IMR-90 (cell line): ENCODE measurements at regions not wholly inside any gene's neighbourhood (a gene's known extent, or its start where the extent isn't known, plus 50 kb on each side); places are given as distances from the start of the nearest gene placed in this dataset.

Source experiments
- ATAC-seq: fragments of 200-7000 bp; cut with Tn5 transposase; 2 replicates; pipeline ENCODE4 v1.9.1; 2020; ENCODE audit warnings: low read depth, mild to moderate bottlenecking, moderate library complexity
- BruUV-seq: library from RNA; stranded (reverse); fragments of 400-500 nt; replicated peaks from 2 replicates; lab custom pipeline; 2021; lab: Mats Ljungman, UMichigan
- CTCF ChIA-PET: fragments of 300-600 bp; formaldehyde crosslinking; extraction: SDS; loops from one replicate; lab custom pipeline; 2021; ENCODE audit warnings: antibody characterized with exemption; lab: Yijun Ruan, JAX
- POLR2A ChIA-PET: fragments of 300-600 bp; sonication (Branson Sonifier 250); formaldehyde crosslinking; loops from one replicate; lab custom pipeline; 2022; ENCODE audit warnings: antibody characterized with exemption; ENCODE audit not compliant: unreplicated experiment; lab: Charles Lee
- DNase-seq: peaks from one replicate; pipeline ENCODE4 v3.0.0; 2013
- H2AFZ ChIP-seq: replicated peaks from 2 replicates; pipeline ENCODE3; 2013; ENCODE audit warnings: low read length, mild to moderate bottlenecking; ENCODE audit not compliant: poor library complexity
- H2AK5ac ChIP-seq: 2 replicates; pipeline ENCODE4 v1.6.1; 2013; ENCODE audit warnings: low read depth, low read length, inconsistent platforms
- H2AK9ac ChIP-seq: replicated peaks from 2 replicates; pipeline ENCODE3; 2013; ENCODE audit warnings: mild to moderate bottlenecking, low read depth, low read length, moderate library complexity; ENCODE audit not compliant: poor library complexity
- H2BK120ac ChIP-seq: 2 replicates; pipeline ENCODE4 v1.6.1; 2013; ENCODE audit warnings: low read depth, low read length, inconsistent platforms
- H2BK15ac ChIP-seq: 3 replicates; pipeline ENCODE4 v1.6.1; 2013; ENCODE audit warnings: low read depth, low read length, inconsistent platforms
- H2BK20ac ChIP-seq: 2 replicates; pipeline ENCODE4 v1.6.1; 2013; ENCODE audit warnings: low read depth, mild to moderate bottlenecking, inconsistent platforms, low read length, moderate library complexity
- H2BK5ac ChIP-seq: 2 replicates; pipeline ENCODE4 v1.6.1; 2013; ENCODE audit warnings: mild to moderate bottlenecking, low read depth, low read length, inconsistent platforms; ENCODE audit not compliant: poor library complexity, severe bottlenecking
- H3K14ac ChIP-seq: replicated peaks from 2 replicates; pipeline ENCODE4 v1.6.1; 2013; ENCODE audit warnings: low read depth, low read length, inconsistent platforms
- H3K18ac ChIP-seq: 2 replicates; pipeline ENCODE4 v1.6.1; 2013; ENCODE audit warnings: low read depth, low read length, control low read depth
- H3K23ac ChIP-seq: 2 replicates; pipeline ENCODE4 v1.6.1; 2013; ENCODE audit warnings: low read depth, low read length, inconsistent platforms
- H3K27ac ChIP-seq: 2 replicates; pipeline ENCODE4 v1.5.1; 2013; ENCODE audit warnings: mild to moderate bottlenecking, control low read depth, low read length; ENCODE audit not compliant: insufficient read depth
- H3K27me3 ChIP-seq: 2 replicates; pipeline ENCODE4 v1.6.1; 2013; ENCODE audit warnings: low read length; ENCODE audit not compliant: control insufficient read depth, insufficient read depth
- H3K36me3 ChIP-seq: 2 replicates; pipeline ENCODE4 v1.6.1; 2013; ENCODE audit warnings: low read length, mixed read lengths; ENCODE audit not compliant: control insufficient read depth, insufficient read depth
- H3K4ac ChIP-seq: 2 replicates; pipeline ENCODE4 v1.6.1; 2013; ENCODE audit warnings: low read depth, low read length, inconsistent platforms
- H3K4me1 ChIP-seq: 2 replicates; pipeline ENCODE4 v1.6.1; 2013; ENCODE audit warnings: low read length, mixed read lengths; ENCODE audit not compliant: control insufficient read depth, insufficient read depth
- H3K4me2 ChIP-seq: 2 replicates; pipeline ENCODE4 v1.6.1; 2013; ENCODE audit warnings: low read depth, mild to moderate bottlenecking, control low read depth, low read length, moderate library complexity
- H3K4me3 ChIP-seq: 2 replicates; pipeline ENCODE4 v1.5.1; 2013; ENCODE audit warnings: low read depth, mild to moderate bottlenecking, control low read depth, low read length, moderate library complexity; ENCODE audit not compliant: insufficient read depth
- H3K56ac ChIP-seq: 2 replicates; pipeline ENCODE4 v1.6.1; 2013; ENCODE audit warnings: low read length, inconsistent platforms; ENCODE audit not compliant: insufficient read depth; ENCODE audit errors: extremely low read depth
- H3K79me1 ChIP-seq, 2 experiments: 2 replicates each; pipeline ENCODE4 v1.6.1; 2013; ENCODE audit warnings: low read length in 2 of 2, inconsistent platforms in 1 of 2, low read depth in 1 of 2
- H3K9ac ChIP-seq: 2 replicates; pipeline ENCODE4 v1.6.1; 2013; ENCODE audit warnings: low read depth, low read length, control low read depth
- H3K9me1 ChIP-seq: 2 replicates; pipeline ENCODE4 v1.6.1; 2013; ENCODE audit warnings: low read length, inconsistent platforms; ENCODE audit not compliant: insufficient read depth
- H3K9me3 ChIP-seq: 2 replicates; pipeline ENCODE4 v1.6.1; 2013; ENCODE audit warnings: low read length; ENCODE audit not compliant: control insufficient read depth, insufficient read depth
- H4K20me1 ChIP-seq: 2 replicates; pipeline ENCODE4 v1.6.1; 2013; ENCODE audit warnings: low read length, inconsistent platforms; ENCODE audit not compliant: insufficient read depth
- H4K5ac ChIP-seq: 2 replicates; pipeline ENCODE4 v1.6.1; 2013; ENCODE audit warnings: mild to moderate bottlenecking, low read depth, low read length, control low read depth
- H4K8ac ChIP-seq, 2 experiments: 2 replicates each; pipeline ENCODE4 v1.6.1; 2013; ENCODE audit warnings: low read depth in 2 of 2, low read length in 2 of 2, control low read depth in 1 of 2, inconsistent platforms in 1 of 2
- H4K91ac ChIP-seq: 2 replicates; pipeline ENCODE4 v1.6.1; 2013; ENCODE audit warnings: low read depth, low read length, inconsistent platforms; ENCODE audit not compliant: insufficient read depth
- MXI1 ChIP-seq: IDR thresholded peaks from 2 replicates; pipeline ENCODE4 v1.6.1; 2012; ENCODE audit warnings: low read depth, mild to moderate bottlenecking, low read length, moderate library complexity, borderline replicate concordance
- WGBS, 2 experiments: methylation state at CpG; one replicate each; pipeline versions ENCODE4 v1.1.5 to v1.1.7; 2013; ENCODE audit warnings: missing lambda C conversion rate in 2 of 2; ENCODE audit not compliant: insufficient read length in 1 of 2; ENCODE audit errors: extremely low coverage in 2 of 2; 5-methylcytosine and 5-hydroxymethylcytosine counted together
- dilution Hi-C: fragments of 300-500 bp; cut with HindIII; formaldehyde crosslinking; loops from one replicate; pipeline ENCODE4 v1.14.3; 2018; ENCODE audit warnings: low sequenced_read_pairs; ENCODE audit not compliant: unreplicated experiment
- in situ Hi-C: fragments of 300-500 bp; cut with MboI; formaldehyde crosslinking; loops from 3 replicates; pipeline ENCODE4 v1.14.3; 2019; ENCODE audit warnings: low sequenced_read_pairs, inconsistent platforms, mixed read lengths
- intact Hi-C: fragments of 100-400 bp; cut with micrococcal nuclease; formaldehyde crosslinking; loops from 2 replicates; pipeline ENCODE4 v1.10.0; 2022

DNA sequence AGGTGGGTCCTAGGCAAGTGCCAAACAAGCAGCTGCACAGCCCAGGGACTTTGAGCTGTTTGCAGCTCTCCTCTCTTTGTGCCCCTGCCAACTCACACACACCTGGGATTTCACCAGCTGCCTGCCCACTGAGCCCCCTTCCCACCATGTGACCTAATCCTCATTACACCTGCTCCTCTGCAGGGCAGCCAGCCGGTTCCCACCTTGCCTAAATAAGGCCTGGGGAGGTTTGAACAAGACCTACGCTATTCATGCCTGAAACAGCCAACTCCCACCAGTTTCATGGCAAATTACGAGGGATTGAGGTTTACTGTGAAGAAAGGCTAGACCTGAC lies 92.6 kb upstream of the SOX4 start:
- dilution Hi-C loops = no loop called here
- no peak overlapping the region for H4K5ac ChIP-seq
- BruUV-seq = no TSS peak
- no peaks in the 10 kb centered on the region for H3K79me1 ChIP-seq
- no peak for DNase-seq
- no peak overlapping the region for H4K91ac ChIP-seq
- no peak overlapping the region for H2BK20ac ChIP-seq
- no peak overlapping the region for H4K8ac ChIP-seq
- no peak overlapping the region for H3K14ac ChIP-seq
- H2BK15ac ChIP-seq = no peak overlapping the region
- TF ChIP-seq MXI1 = no peak
- no peak overlapping the region for H3K23ac ChIP-seq
- no peak overlapping the region for H3K56ac ChIP-seq
- intact Hi-C loops = loop anchor here (10.0 kb wide), 1 partner anchor 626 kb away; no protein-coding TSS in a partner anchor
- H3K27ac ChIP-seq = no peak overlapping the region
- H4K20me1 ChIP-seq = no peaks in the 10 kb centered on the region
- no peak overlapping the region for H2BK120ac ChIP-seq
- H3K27me3 ChIP-seq = no peaks in the 10 kb centered on the region
- H3K9me3 ChIP-seq = no peaks in the 10 kb centered on the region
- WGBS, 2 experiments = no CpG with 5 or more reads among the region's 3 CpGs
- no peak overlapping the region for H3K4me2 ChIP-seq
- ChIA-PET POLR2A (no interaction called here), CTCF (interaction anchor here (0.6 kb wide), 1 partner anchor 40 kb away, joined by 6 read pairs; no protein-coding TSS in a partner anchor)
- no peak overlapping the region for H3K4ac ChIP-seq
- H3K18ac ChIP-seq = no peak overlapping the region
- ATAC-seq = no peak
- H3K4me1 ChIP-seq = peaks cover under 1% of the 10 kb centered on the region; the same call in 1 of the 2 replicates
- H3K36me3 ChIP-seq = no peaks in the 10 kb centered on the region
- in situ Hi-C loops = no loop called here
- H3K9ac ChIP-seq = no peak overlapping the region
- no peak overlapping the region for H2BK5ac ChIP-seq
- no peak overlapping the region for H2AK9ac ChIP-seq
- H2AFZ ChIP-seq = no peak overlapping the region
- H2AK5ac ChIP-seq = no peak overlapping the region
- no peak overlapping the region for H3K4me3 ChIP-seq
- H3K9me1 ChIP-seq = no peaks in the 10 kb centered on the region
